TTC549 (cell line): ENCODE measurements at regions not wholly inside any gene's neighbourhood (a gene's known extent, or its start where the extent isn't known, plus 50 kb on each side); places are given as distances from the start of the nearest gene placed in this dataset.
A peak's percentile ranks its signal among the peaks of the same experiment; 100 is the strongest.

Source experiments
- FAIRE-seq: peaks from 2 replicates; lab custom pipeline; 2012; peaks lifted over from hg19 to GRCh38; lab: Jason Lieb, UNC

- FAIRE-seq = no peak
Measured at GRCh38 chr14:49999826-50000379, 107.0 kb downstream of the ARF6 start.

GRCh38 chr14:50000380-50001150 lies 107.7 kb downstream of the ARF6 start:
- peak; percentile 78 for FAIRE-seq

DNA sequence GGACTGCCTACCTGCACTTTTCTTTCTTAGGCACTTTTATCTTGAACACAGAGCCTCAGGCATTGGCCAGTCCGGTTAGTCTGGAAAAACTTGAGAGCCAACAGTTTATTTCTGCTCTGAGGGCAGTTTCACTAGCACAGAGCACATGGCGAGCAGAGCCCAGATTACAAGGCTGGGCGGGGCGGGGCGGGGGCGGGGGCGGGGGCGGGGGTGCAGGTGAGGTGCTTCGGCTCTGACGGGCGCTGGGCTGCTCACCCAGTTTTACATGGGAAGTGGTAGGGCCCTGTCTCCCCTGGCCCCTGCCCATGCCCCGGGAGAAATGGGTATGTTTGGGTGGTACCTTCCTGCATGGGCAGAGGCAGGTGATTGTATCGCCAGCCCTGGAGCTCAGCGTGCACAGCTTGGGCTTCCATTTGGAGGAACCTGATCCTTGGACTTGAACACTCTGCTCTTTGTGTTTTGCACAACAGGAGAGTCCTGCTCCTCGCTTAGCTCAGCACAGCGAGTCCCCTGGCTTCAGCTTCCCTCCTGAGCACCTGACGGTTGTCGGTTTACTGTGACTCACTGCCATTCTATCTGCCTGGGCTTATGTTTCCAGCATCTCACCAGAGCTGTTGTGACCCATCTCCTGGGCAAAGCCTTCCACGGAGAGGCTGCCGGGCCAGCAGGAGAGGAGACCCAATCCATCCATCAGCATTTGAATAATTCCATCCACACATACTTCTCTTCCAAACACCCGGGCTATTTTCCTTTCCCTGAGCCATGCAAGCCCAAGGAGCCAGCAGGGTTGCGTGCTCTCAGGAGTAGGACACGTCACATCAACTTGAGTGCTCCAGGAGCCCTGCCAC lies 108.5 kb downstream of the ARF6 start:
- no peak for FAIRE-seq

- FAIRE-seq = no peak
Measured at GRCh38 chr14:50001999-50002925, 109.4 kb downstream of the ARF6 start.

DNA sequence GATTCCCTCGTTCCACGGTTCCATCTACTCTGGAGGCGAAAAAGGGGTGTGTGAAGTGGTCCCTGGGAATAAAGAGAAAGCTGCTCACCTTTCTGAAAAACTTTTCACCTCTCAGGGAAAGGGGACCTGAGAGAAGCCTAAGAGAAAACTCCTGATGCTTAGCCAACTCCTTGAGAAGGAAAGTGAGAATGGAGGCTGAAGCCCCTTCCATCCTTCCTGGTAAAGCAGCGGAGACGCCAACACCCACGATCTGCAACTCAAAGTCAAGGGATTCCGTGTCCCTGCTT lies 110.0 kb downstream of the ARF6 start:
- FAIRE-seq = no peak

- FAIRE-seq = no peak
Measured at GRCh38 chr14:50003213-50004021, 110.5 kb downstream of the ARF6 start.

GRCh38 chr14:50006141-50006540 lies 110.2 kb downstream of the VCPKMT start:
- FAIRE-seq = no peak

DNA sequence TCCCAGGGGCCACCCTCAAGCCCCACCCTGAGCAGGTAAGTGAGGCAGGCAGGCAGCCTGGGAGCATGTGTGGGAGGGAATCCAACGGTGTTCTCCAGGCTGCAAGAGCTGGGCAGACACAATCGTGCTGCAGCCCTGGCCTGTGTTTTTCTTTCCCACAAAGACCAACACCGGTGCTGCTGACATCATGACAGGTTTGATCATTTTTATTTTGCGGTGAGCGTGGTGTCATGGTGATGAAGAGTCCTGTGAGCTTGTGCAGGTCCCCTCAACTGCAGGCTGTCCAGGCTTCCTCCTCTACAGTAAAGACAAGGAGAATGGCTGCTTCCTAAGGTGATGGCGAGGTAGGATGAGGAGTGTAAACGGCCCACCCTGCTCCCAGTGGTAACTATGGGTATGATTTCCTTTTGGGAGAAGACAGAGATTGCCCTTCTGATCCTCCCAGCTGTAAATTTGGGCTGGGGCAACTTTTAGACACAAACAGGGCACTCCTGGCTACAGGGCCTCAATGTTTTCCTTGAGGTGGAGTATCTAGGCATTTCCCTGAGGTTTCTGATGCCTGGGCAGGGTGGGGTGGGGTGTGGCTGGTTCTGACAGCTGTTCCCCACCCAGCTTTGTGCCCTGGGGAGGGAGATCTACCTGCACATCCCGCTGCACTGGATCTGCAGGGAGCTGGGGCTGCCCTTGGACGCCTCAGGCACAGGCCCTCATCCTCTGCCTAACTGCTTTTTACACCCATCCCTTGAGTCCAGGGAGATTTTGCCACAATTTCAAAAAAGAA lies 109.1 kb downstream of the VCPKMT start:
- no peak for FAIRE-seq

DNA sequence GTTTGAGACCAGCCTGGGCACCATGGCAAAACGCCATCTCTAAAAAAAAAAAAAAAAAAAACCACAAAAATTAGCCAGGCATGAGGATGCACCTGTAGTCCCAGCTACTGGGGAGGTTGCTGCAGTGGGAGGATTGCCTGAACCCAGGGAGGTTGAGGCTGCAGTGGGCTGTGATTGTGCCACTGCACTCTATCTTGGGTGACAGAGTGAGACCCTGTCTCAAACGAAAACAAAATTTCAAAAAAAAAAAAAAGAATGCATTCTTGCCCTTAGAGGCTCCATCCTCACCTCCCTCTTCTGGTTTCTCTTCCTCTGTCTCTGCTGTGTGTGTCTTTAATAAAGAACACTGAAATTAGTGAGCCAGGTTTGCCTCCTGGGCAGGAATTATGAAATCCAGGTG lies 107.8 kb downstream of the VCPKMT start:
- FAIRE-seq = no peak

GRCh38 chr14:50008974-50009373 lies 107.4 kb downstream of the VCPKMT start:
- no peak for FAIRE-seq

GRCh38 chr14:50010752-50011151 lies 105.6 kb downstream of the VCPKMT start:
- no peak for FAIRE-seq

- no peak for FAIRE-seq
Measured at GRCh38 chr14:50011242-50011641, 105.1 kb downstream of the VCPKMT start.

- no peak for FAIRE-seq
Measured at GRCh38 chr14:50012644-50013043, 103.7 kb downstream of the VCPKMT start.

- FAIRE-seq = no peak
Measured at GRCh38 chr14:50013198-50013918, 103.0 kb downstream of the VCPKMT start.

DNA sequence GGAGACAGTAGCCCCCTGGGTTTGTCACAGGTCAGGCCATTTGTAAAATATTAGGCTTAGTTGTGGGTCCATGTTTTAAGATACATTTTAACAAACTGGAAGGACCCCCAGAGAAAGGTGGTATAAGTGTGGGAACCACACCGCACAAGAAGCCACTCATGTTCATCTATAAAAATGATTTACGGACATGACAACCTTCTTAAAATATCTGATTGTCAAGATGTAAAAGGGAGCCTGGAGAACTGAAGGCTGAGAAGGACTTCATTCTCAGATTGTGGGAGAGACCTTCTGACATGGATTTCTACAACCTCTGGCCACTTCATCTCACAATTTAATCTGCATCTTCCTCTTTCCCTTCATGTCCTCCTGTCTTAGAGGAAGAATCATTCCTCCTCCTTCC lies 102.4 kb downstream of the VCPKMT start:
- FAIRE-seq = no peak

DNA sequence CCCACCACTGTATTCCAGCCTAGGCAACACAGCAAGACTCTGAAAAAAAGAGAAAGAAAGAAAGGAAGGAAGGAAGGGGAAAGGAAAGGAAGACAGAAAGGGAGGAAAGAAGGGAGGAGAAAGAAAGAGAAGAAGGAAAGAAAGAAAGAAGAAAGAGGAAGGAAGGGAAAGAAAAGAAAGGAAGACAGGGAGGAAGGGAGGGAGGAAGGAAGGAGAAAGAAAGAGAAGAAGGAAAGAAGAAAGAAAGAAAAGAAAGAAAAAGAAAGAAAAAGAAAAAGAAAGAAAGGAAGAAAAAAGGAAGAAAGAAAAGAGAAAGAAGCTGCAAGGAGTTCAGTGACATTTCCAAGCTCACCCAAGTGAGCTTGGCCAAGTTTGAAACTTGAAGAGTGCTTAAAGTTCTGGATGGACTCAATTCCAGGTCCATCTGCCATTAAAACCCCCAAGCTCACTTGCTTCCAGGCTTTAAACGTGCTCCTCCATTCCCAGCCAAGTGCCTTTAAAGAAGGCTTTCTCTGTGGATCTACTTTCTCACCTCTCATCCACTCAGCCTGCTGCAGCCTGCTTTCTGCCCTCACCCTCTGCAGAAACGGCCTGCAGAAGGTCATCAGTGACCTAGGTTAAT lies 101.5 kb downstream of the VCPKMT start:
- FAIRE-seq = no peak

- FAIRE-seq = no peak
Measured at GRCh38 chr14:50015716-50016115, 100.7 kb downstream of the VCPKMT start.

- FAIRE-seq = no peak
Measured at GRCh38 chr14:50018201-50018932, 98.0 kb downstream of the VCPKMT start.

GRCh38 chr14:50018933-50019210 lies 97.5 kb downstream of the VCPKMT start:
- FAIRE-seq = no peak
